GM21825 (cell line): ENCODE measurements at regions not wholly inside any gene's neighbourhood (a gene's known extent, or its start where the extent isn't known, plus 50 kb on each side); places are given as distances from the start of the nearest gene placed in this dataset.

Experiments used
- ATAC-seq: cut with Tn5 transposase; IDR thresholded peaks from one replicate; pipeline ENCODE4 v1.9.1; 2021; ENCODE audit warnings: mild to moderate bottlenecking, moderate library complexity; ENCODE audit not compliant: unreplicated experiment

DNA sequence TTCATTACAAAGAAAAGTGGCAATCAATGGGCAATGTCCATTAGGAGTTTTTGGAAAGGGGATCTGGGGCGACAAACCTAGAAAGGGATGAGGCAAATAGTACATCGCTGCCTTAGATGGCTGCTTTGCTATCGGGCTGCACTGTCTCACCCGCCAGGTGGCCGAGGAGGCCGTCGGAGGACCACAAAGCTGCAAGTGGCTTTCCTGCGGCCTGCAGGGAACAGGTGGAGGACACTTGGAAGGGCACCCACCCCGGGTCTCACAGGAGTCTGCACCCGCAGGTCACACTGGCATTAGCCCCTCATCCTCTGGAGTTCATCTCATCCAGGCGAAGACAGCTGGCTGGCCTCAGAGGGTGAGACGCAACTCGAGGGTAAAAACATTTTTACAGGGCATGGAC is 1392.5 kb downstream of the AACS start:
- ATAC-seq: no peak

- no peak for ATAC-seq
These were observed 1398.9 kb downstream of the AACS start for GRCh38 chr12:126464153-126464552.

DNA sequence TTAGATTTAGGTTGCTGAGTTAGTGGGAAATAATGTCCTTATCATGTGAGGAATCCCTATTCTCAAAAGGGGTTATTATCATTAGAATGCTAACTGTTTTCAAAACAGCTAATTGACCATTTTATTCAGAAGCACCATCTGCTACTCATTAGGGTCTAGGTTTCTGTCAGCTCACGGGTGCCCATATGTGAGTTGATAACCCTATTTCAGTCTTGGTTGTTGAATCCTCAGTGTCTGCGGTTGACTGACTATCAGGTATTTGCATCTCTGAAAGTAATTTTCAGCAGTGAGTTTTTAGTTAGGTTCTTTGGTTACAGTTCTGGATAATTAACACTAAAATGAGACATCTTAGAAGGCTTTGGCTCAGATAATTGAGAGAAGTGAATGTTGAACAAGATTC is 1404.0 kb downstream of the AACS start:
- ATAC-seq: no peak

GRCh38 chr12:126474703-126475102 is 1409.5 kb downstream of the AACS start:
- no peak for ATAC-seq

GRCh38 chr12:126480451-126480850 is 1415.2 kb downstream of the AACS start:
- no peak for ATAC-seq

DNA sequence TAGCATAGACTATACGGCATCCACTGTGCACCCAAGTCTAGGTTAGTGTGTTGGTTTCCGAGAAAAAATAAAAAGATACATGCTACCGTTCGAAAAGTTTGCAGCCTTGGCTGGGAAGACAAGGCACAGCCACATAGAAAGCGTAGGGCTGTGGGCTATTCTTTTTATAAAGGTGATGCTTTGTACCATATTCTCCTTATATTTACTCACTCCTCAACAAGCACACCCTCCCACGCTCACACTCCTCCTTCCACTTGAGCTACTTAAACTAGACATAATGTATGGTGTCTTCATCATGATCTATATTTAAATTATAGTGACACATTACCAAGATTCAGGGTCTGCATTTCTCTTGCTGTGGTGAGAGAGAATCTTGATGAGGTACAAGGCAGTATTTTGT is 1416.5 kb downstream of the AACS start:
- no peak for ATAC-seq

GRCh38 chr12:126482238-126482889 is 1417.1 kb downstream of the AACS start:
- ATAC-seq: no peak

- ATAC-seq: no peak
These were observed 1418.2 kb downstream of the AACS start for GRCh38 chr12:126483145-126484068.

GRCh38 chr12:126487431-126487980 is 1422.3 kb downstream of the AACS start:
- ATAC-seq: no peak

DNA sequence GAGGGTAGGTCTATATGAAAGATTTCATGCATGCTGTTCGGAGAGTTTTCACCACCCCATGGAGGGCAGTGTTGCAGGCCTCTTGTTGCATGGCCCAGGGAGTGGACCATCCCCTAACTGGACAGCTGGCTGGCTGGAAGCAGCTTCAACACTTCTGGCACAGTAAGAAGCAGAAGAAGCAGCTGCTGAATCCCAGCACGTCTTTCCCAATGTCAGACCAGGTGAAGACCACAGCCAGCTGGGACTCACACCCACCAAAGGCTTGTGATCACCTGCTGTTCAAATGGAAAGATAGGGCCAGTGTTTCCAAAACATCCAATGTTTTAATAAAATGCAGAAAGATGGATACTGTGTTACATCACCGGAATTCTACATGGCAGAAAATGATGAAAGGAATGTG is 1423.6 kb downstream of the AACS start:
- ATAC-seq: no peak

GRCh38 chr12:126492181-126492580 is 1426.9 kb downstream of the AACS start:
- no peak for ATAC-seq

DNA sequence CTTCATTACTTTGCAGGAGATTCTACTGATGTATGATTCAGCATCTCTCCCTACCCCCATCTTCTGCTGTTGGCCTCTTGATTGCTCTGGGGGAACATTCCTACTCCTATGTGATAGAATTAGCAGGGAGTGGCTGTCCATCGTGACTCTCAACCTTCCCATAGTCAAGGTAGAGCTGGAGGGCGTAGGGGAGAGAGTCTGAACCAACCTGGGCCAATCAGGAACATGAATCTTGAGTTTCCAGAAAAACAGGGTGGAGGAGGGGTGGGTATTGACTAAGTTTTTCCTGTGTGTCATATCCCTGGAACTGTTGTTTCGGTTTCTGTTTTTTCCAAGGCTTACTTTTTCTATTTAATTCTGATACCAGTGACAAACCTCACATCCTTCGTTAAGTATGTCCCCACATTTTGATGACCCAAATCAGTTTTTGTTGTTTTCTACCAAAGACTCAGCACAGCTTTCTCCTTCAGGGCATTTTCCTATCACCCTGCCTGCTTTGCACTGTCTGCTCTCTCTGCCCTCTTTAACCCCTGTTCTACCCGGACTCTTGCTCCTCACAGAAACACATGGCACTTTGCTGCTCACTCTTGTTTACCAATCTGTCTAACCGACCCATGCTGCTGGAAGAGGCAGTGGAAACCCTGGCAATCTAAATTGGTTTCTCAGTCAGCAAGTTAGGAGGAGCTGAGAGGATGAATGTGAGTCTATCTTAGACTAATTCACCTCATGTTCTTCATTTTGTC is 1428.3 kb downstream of the AACS start:
- ATAC-seq: no peak

GRCh38 chr12:126496201-126496600 is 1431.0 kb downstream of the AACS start:
- no peak for ATAC-seq

DNA sequence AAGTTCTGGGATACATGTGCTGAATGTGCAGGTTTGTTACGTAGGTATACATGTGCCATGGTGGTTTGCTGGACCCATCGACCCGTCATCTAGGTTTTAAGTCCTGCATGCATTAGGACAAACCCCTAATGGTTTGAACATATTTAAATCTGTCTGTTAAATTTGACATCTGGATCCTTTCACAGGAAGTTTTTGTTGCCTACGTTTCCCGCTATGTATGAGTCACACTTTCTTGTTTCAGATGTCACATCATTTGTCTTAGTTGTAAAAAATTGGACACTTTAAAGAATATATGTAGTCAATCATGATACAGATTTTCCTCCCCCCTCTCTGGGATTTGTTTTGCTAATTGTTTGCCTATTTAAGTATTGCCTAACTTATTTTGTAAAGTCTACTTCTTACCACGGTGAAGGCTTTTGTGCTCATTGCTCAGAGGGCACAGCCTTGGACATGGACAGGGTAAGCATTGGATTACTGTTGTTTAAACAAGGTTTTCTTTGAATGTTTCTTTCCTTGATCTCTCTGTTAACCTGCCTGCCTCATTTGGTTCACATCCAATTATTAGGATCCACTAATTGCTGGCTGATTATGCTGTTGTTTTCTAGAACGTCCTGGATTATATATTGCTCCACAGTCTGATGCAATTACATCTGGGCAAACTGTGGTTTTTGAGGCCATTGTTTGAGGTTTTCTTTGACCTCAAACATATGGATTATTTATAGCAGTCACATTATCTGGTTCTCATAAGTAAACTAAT is 1441.4 kb downstream of the AACS start:
- no peak for ATAC-seq

- ATAC-seq: no peak
These were observed 1442.0 kb downstream of the AACS start for GRCh38 chr12:126507231-126507630.

- ATAC-seq: no peak
These were observed 1444.3 kb downstream of the AACS start for GRCh38 chr12:126509572-126509971.

DNA sequence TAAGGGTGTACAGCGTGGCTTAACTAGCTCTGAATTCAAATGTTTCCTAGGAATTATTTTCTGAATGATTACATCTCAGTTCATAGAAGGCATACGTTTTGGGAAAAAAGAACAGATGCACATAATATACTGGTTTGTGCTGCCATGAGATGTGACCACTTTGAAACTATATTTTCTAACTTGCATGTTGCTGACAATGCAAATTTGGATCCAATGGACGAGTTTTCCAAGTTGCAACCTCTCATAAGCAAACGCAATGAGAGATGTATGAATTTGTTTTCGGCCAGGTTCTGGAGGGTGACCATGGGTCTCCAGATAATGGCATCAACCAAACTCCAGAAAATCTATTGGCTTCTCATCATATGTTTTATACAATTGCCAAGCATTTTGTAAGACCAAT is 1445.4 kb downstream of the AACS start:
- ATAC-seq: no peak

DNA sequence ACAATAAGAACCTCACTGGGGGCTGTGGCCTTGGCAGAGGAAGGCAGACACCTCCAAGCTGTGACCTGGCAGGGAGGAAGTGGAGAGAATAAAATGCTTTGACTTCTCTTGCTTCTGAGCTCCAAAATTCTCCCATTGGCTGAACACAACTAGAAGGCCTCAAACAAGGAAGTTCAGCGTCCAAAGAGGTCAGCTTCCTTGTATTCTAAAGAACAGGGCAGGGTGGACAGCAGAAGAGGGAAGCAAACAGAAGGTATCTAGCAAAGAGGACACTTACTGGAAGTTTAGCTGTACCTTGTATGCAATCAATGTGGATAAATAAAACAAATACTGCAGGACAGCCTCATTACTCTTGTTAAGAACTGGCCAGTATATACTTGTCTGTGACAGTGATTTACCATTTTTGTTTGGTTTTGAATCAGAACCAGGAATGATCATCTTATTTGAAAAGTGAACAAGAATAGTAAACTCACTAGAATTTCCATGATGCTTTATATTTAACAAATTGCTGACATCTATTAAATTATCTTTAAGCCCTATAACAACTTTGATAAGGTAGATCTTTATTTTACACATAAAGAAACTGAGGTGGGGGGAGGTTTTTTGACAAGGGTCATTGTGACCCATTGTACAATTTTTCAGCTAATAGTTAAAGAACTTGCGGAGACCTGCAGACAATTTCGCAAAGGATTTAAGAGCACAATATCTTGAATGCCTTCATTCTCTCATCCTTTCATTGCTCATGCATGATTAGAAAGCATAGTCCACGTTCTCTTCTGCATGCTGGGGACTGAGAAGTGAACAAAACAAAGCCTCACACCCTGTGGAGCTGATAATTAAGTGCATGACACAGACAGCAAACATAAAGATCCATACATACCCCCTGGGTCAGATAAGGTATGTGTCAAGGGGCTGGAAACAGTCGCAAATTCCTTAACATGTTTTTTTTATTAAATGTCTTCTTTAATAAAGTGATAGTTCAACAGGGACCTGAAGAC is 1448.0 kb downstream of the AACS start:
- ATAC-seq: no peak

DNA sequence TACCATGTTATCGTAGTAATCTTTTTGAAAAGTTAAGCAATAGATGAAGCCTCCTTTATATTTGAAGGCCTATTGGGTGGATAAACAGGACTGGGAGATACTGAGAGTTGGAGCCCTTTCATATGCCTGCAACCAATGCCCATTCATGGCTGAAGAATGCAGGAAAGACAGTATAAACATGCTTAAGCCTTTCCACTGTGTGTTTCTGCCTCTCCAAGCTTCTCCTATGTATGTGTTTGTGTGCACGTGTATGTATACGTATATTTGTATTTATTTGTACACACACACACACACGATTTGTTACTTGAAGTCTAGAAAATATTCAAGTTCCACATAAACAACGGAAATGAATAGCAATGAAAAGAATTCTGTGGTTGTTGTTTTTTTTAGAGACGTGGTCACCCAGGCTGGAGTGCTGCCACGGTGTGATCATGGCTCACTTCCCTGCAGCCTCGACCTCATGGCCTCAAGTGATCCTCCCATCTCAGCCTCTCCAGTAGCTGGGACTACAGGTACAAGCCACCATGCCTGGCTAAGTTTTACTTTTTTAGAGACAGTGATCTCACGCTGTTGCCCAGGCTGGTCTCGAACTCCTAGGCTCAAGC is 1453.5 kb downstream of the AACS start:
- ATAC-seq: no peak
